Femur (tissue), 1 donor: ENCODE measurements at regions not wholly inside any gene's neighbourhood (a gene's known extent, or its start where the extent isn't known, plus 50 kb on each side); places are given as distances from the start of the nearest gene placed in this dataset.
"Not testable (repeated sequence)": the region's sequence is repeated elsewhere in the genome, so short reads cannot be mapped to it uniquely, and the experiment has no call there.

Experiments used
- DNase-seq: peaks from one replicate; pipeline ENCODE4 v3.0.0-alpha.2; 2017

- no peak for DNase-seq
Measured at GRCh38 chr5:163306421-163306820, 131.0 kb upstream of the CCNG1 start.

GRCh38 chr5:163309914-163310313, 127.5 kb upstream of the CCNG1 start:
- DNase-seq: no peak

- DNase-seq: no peak
Measured at GRCh38 chr5:163310997-163311396, 126.4 kb upstream of the CCNG1 start.

DNA sequence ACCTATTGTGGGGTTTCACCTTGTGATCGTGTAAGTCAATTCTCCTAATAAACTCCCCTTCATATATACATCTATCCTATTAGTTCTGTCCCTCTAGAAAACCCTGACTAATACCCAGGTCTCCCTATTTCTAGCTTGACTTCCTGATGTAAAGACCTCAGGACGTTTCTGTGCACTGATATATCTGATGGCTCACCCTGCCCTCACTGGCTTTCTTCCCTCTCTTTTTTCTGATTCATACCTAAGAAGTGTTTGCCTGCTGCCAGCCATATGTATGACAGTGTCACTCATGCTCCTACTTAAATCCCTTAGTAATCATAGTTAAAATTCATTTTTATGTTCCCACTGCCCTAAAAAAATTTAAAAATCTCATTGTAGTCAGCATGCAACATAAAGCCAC, 124.8 kb upstream of the CCNG1 start:
- DNase-seq: no peak

DNA sequence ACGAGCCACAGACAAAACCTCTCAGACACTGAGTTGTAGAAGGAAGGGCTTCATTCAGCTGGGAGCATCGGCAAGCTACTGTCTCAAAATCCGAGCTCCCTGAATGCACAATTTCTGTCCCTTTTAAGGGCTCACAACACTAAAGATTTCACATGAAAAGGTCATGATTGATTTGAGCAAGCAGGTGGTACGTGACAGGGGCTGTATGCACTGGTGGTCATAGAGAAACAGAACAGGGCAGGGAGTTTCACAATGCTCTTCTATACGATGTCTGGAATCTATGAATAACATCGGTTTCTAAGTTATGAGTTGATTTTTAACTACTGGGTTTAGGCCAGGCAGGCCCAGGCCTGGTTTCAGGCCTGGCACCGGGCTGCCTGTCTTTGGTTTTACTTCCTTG, 124.3 kb upstream of the CCNG1 start:
- not testable (repeated sequence) for DNase-seq

GRCh38 chr5:163316374-163316773, 121.0 kb upstream of the CCNG1 start:
- not testable (repeated sequence) for DNase-seq

GRCh38 chr5:163318707-163319106, 118.7 kb upstream of the CCNG1 start:
- DNase-seq: no peak

DNA sequence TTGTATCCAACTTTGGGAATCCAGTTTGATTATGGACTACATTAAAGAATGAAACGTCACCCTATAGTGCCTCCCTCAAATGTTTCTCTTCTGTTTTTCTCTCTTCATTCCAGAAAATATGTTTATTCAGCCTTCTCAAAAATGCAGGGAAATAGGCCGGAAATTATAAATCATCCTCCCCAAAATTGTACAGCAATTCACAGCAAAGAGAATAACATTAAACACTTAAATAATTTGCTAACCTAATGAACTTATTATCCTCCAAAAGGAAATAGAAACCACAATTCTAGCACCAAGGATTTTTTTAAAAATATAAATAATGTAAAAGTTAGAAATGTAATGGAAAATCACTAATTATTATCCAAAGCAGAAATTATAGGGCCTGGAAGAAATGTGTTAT, 115.9 kb upstream of the CCNG1 start:
- no peak for DNase-seq

GRCh38 chr5:163330723-163331668, 106.4 kb upstream of the CCNG1 start:
- no peak for DNase-seq

DNA sequence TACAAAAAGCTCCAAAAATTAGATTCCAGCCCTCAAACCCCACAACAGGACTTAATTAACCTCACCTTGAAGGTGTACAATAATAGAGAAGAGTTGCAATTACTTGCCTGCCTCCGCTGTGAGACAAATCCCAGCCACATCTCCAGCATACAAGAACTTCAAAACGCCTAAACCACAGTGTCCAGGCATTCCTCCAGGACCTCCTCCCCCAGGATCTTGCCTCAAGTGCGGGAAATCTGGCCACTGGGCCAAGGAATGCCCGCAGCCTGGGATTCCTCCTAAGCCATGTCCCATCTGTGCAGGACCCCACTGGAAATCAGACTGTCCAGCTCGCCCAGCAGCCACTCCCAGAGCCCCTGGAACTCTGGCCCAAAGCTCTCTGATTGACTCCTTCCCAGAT, 101.3 kb upstream of the CCNG1 start:
- DNase-seq: not testable (repeated sequence)

DNA sequence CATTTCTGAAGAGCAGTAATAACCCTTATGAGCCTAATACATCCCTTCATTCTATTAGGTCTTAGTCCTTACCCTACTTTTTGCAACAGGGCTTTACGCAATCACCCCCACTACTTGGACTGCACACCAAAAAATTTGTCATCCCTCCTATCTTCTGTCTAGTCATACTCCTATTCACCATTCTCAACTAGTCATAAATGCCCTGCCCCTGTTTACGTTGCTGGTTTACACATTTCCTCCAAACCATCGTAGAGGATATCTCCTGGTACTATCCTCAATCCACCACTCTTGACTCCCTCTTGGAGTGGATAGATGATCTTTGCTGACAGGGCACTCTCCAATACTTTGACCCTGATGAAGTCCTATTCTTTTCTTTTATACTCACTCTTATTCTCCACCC, 98.2 kb upstream of the CCNG1 start:
- no peak for DNase-seq

GRCh38 chr5:163340378-163340777, 97.0 kb upstream of the CCNG1 start:
- not testable (repeated sequence) for DNase-seq

DNA sequence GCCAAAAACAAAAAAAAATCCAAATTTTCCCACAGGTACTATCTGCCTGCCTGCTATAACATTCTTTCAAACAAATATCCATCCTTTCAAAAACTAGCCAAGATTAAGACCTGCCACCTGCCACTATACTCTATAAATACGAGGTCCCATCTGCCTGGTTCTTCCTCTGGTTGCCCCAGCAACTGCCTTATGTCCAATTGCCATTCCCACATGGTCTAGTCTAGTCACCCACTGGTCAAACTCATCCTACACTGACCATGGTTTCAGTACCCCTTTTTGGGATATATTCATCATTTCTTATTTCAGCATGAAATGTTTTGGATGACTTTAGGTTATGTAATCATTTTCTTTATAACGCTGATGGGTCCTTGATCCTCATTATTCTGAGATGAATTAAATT, 95.1 kb upstream of the CCNG1 start:
- no peak for DNase-seq

- DNase-seq: peak; percentile 43
Measured at GRCh38 chr5:163345216-163345615, 92.2 kb upstream of the CCNG1 start.

- peak; percentile 59 for DNase-seq
Measured at GRCh38 chr5:163347671-163348070, 89.7 kb upstream of the CCNG1 start.

GRCh38 chr5:163350083-163350482, 87.3 kb upstream of the CCNG1 start:
- no peak for DNase-seq

DNA sequence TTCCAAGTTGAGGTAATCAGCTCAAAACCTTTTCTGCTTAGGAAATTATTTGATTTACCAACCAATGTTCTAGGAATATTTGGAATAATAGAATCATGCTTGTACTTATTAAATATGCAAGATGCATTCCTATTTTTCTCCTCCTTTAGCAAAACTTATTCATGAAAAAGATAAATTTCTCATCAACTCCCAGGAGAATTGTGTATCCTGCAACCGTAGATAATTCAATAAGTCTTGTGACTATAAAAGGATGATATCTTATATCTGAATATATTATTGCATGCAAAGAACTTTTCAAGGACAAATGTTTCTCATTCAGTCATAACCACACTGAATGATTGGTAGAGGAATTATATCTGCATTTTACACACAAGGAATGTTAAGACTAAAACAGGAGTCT, 84.9 kb upstream of the CCNG1 start:
- no peak for DNase-seq

- DNase-seq: not testable (repeated sequence)
Measured at GRCh38 chr5:163355811-163356210, 81.6 kb upstream of the CCNG1 start.

- no peak for DNase-seq
Measured at GRCh38 chr5:163357636-163358035, 79.8 kb upstream of the CCNG1 start.

- DNase-seq: no peak
Measured at GRCh38 chr5:163360656-163361055, 76.7 kb upstream of the CCNG1 start.

DNA sequence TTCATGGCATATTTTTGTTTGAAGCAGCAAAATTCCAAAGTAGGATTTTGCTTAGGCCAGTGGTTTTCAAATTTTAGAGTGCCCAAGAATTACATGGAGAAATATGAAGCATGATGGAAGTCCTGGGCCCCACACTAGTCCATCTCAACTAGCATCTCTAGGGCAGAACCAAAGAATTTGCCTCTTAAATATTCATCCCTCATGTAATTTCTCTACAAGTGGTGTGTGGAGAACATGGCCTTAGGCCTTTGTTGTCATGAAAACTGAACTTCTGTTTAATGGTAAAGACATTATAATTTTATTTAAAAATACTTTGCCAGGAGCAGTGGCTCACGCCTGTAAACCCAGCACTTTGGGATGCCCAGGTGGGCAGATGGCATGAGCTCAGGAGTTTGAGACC, 75.9 kb upstream of the CCNG1 start:
- no peak for DNase-seq

GRCh38 chr5:163362840-163363371, 74.5 kb upstream of the CCNG1 start:
- DNase-seq: no peak

GRCh38 chr5:163363389-163363788, 74.0 kb upstream of the CCNG1 start:
- no peak for DNase-seq

GRCh38 chr5:163366757-163367156, 70.6 kb upstream of the CCNG1 start:
- no peak for DNase-seq
